PC-3 (cell line): ENCODE measurements at regions not wholly inside any gene's neighbourhood (a gene's known extent, or its start where the extent isn't known, plus 50 kb on each side); places are given as distances from the start of the nearest gene placed in this dataset.

Experiments
- ATAC-seq: fragments of 200-7000 bp; cut with Tn5 transposase; 2 replicates; pipeline ENCODE4 v1.9.1; 2020; ENCODE audit warnings: mild to moderate bottlenecking, moderate library complexity
- BruUV-seq: library from RNA; stranded (reverse); fragments of 400-500 nt; replicated peaks from 2 replicates; lab custom pipeline; 2021; lab: Mats Ljungman, UMichigan
- CTCF ChIA-PET: fragments of 300-600 bp; sonication (Branson Sonifier 250); formaldehyde crosslinking; loops from one replicate; lab custom pipeline; 2022; ENCODE audit warnings: antibody characterized with exemption; lab: Charles Lee
- POLR2A ChIA-PET: fragments of 300-600 bp; sonication (Branson Sonifier 250); formaldehyde crosslinking; loops from one replicate; lab custom pipeline; 2022; ENCODE audit warnings: antibody characterized with exemption; ENCODE audit not compliant: unreplicated experiment; lab: Charles Lee
- DNase-seq: peaks from one replicate; pipeline ENCODE4 v3.0.0-alpha.2; 2015
- H2AFZ ChIP-seq: fragments of 300-600 bp; sonication (generic); 2 replicates; pipeline ENCODE4 v1.6.0; 2016; ENCODE audit warnings: antibody characterized with exemption, low read length
- H3F3A ChIP-seq: fragments of 300-600 bp; sonication (generic); one replicate; pipeline ENCODE4 v1.6.0; 2017; ENCODE audit warnings: antibody characterized with exemption, low read length, control low read depth, mild to moderate bottlenecking; ENCODE audit not compliant: unreplicated experiment
- H3K27ac ChIP-seq: fragments of 300-600 bp; sonication (generic); 2 replicates; pipeline ENCODE4 v1.5.1; 2016; ENCODE audit warnings: mild to moderate bottlenecking, low read length
- H3K27me3 ChIP-seq: fragments of 300-600 bp; sonication (generic); 2 replicates; pipeline ENCODE4 v1.6.1; 2016; ENCODE audit warnings: low read length, mixed read lengths
- H3K36me3 ChIP-seq: fragments of 300-600 bp; sonication (generic); 2 replicates; pipeline ENCODE4 v1.6.1; 2016; ENCODE audit warnings: low read depth, mixed run types, low read length, mixed read lengths
- H3K4me1 ChIP-seq: fragments of 300-600 bp; sonication (generic); 2 replicates; pipeline ENCODE4 v1.5.1; 2016; ENCODE audit warnings: low read length; ENCODE audit not compliant: insufficient read depth
- H3K4me2 ChIP-seq: fragments of 300-600 bp; sonication (generic); 2 replicates; pipeline ENCODE4 v1.6.0; 2016; ENCODE audit warnings: low read length
- H3K4me3 ChIP-seq: fragments of 300-600 bp; sonication (generic); 2 replicates; pipeline ENCODE4 v1.5.1; 2016; ENCODE audit warnings: mild to moderate bottlenecking, low read length, mixed read lengths
- H3K79me2 ChIP-seq: fragments of 300-600 bp; sonication (generic); 2 replicates; pipeline ENCODE4 v1.6.1; 2017; ENCODE audit warnings: low read length, mixed read lengths
- H3K9ac ChIP-seq: fragments of 300-600 bp; sonication (generic); 2 replicates; pipeline ENCODE4 v1.6.0; 2016; ENCODE audit warnings: mild to moderate bottlenecking, low read length
- H3K9me2 ChIP-seq: fragments of 300-600 bp; sonication (generic); replicated peaks from 2 replicates; pipeline ENCODE4 v1.6.1; 2016; ENCODE audit warnings: mixed run types, low read length, mixed read lengths
- H3K9me3 ChIP-seq: fragments of 300-600 bp; sonication (generic); 2 replicates; pipeline ENCODE4 v1.6.1; 2016; ENCODE audit warnings: low read length, mixed read lengths
- H4K20me1 ChIP-seq: fragments of 300-600 bp; sonication (generic); 2 replicates; pipeline ENCODE4 v1.6.1; 2016; ENCODE audit warnings: low read length, mixed read lengths
- CTCF ChIP-seq: fragments of 300-600 bp; sonication (generic); conservative IDR thresholded peaks from 2 replicates; pipeline ENCODE4 v1.5.1; 2017; ENCODE audit warnings: antibody characterized with exemption, low read depth, mild to moderate bottlenecking, low read length
- EZH2 ChIP-seq: fragments of 300-600 bp; sonication (generic); IDR thresholded peaks from one replicate; pipeline ENCODE4 v1.6.1; 2017; ENCODE audit warnings: antibody characterized with exemption, mild to moderate bottlenecking, low read length; ENCODE audit not compliant: unreplicated experiment
- EZH2phosphoT487 ChIP-seq: fragments of 300-600 bp; sonication (generic); IDR thresholded peaks from 2 replicates; pipeline ENCODE4 v1.6.1; 2018; ENCODE audit warnings: mild to moderate bottlenecking, antibody characterized with exemption, low read length, borderline replicate concordance
- intact Hi-C: fragments of 100-400 bp; cut with micrococcal nuclease; formaldehyde crosslinking; loops from 2 replicates; pipeline ENCODE4 v1.9.0; 2023

DNA sequence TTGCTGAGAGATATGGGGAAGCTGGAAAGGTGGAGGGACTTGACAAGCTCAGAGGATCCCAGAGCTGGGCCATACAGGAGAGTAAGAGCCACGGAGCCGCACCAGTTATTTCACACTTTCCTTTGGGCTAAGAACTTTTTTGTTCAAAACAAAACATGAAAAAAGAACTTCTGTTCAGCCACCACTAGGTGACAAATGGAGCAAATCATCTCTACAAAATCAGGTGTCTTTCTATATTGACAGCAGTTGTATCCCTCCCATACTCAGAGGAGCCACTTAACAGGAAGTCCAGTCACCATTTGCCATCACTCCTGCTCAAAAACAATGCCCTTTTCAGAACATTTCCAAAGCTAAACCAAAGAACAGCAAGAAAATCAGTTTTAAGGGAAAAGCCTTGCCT is 70.3 kb upstream of the DBX2 start:
- no peak overlapping the region for H2AFZ ChIP-seq
- no peak overlapping the region for H3K9ac ChIP-seq
- H4K20me1 ChIP-seq: no peaks in the 10 kb centered on the region
- no peaks in the 10 kb centered on the region for H3K9me2 ChIP-seq
- CTCF ChIA-PET: no interaction called here
- no peaks in the 10 kb centered on the region for H3K27me3 ChIP-seq
- no peaks in the 10 kb centered on the region for H3K9me3 ChIP-seq
- peak; percentile 19 for DNase-seq
- H3K4me2 ChIP-seq: no peak overlapping the region
- POLR2A ChIA-PET: no interaction called here
- no TSS peak for BruUV-seq
- H3K27ac ChIP-seq: no peak overlapping the region
- no peaks in the 10 kb centered on the region for H3F3A ChIP-seq
- intact Hi-C loops: no loop called here
- TF ChIP-seq EZH2: no peak
- peak; percentile 25; the same call in 1 of the 2 replicates for TF ChIP-seq CTCF
- no peaks in the 10 kb centered on the region for H3K36me3 ChIP-seq
- H3K79me2 ChIP-seq: no peaks in the 10 kb centered on the region
- no peak overlapping the region for H3K4me3 ChIP-seq
- ATAC-seq: no peak
- H3K4me1 ChIP-seq: no peaks in the 10 kb centered on the region

- ChIA-PET CTCF (interaction anchor here (0.6 to 0.8 kb wide), 2 partner anchors 80 to 150 kb away, joined by 4 to 6 read pairs; no protein-coding TSS in a partner anchor), POLR2A (no interaction called here)
- no peaks in the 10 kb centered on the region for H3F3A ChIP-seq
- H3K27me3 ChIP-seq: 0 out of 2 replicates have a peak, but pooled peaks cover 1% of the 10 kb centered on the region
- no peak overlapping the region for H3K4me3 ChIP-seq
- H3K36me3 ChIP-seq: no peaks in the 10 kb centered on the region
- BruUV-seq: no TSS peak
- H3K79me2 ChIP-seq: no peaks in the 10 kb centered on the region
- TF ChIP-seq EZH2 (no peak), CTCF (peak; percentile 77)
- H3K27ac ChIP-seq: no peak overlapping the region
- H3K4me1 ChIP-seq: no peaks in the 10 kb centered on the region
- no peak overlapping the region for H2AFZ ChIP-seq
- H4K20me1 ChIP-seq: no peaks in the 10 kb centered on the region
- H3K4me2 ChIP-seq: no peak overlapping the region
- no peaks in the 10 kb centered on the region for H3K9me3 ChIP-seq
- no peak overlapping the region for H3K9ac ChIP-seq
- ATAC-seq: peak; percentile 56
- no peaks in the 10 kb centered on the region for H3K9me2 ChIP-seq
- intact Hi-C loops: loop anchor here (1.0 kb wide), 1 partner anchor 151 kb away; no protein-coding TSS in a partner anchor
- peak; percentile 49 for DNase-seq
Observed at GRCh38 chr12:45122768-45123380, 72.0 kb upstream of the DBX2 start.

GRCh38 chr12:45124485-45125155 is 73.7 kb upstream of the DBX2 start:
- no peaks in the 10 kb centered on the region for H3K4me1 ChIP-seq
- H3K9ac ChIP-seq: no peak overlapping the region
- ChIA-PET CTCF (no interaction called here), POLR2A (no interaction called here)
- H3K4me2 ChIP-seq: no peak overlapping the region
- no peak overlapping the region for H2AFZ ChIP-seq
- intact Hi-C loops: no loop called here
- H3K9me2 ChIP-seq: no peaks in the 10 kb centered on the region
- H3F3A ChIP-seq: no peaks in the 10 kb centered on the region
- no TSS peak for BruUV-seq
- H4K20me1 ChIP-seq: no peaks in the 10 kb centered on the region
- TF ChIP-seq EZH2phosphoT487 (no peak), EZH2 (no peak), CTCF (no peak)
- H3K27ac ChIP-seq: no peak overlapping the region
- H3K79me2 ChIP-seq: no peaks in the 10 kb centered on the region
- no peaks in the 10 kb centered on the region for H3K9me3 ChIP-seq
- DNase-seq: no peak
- no peak for ATAC-seq
- H3K4me3 ChIP-seq: no peak overlapping the region
- H3K27me3 ChIP-seq: 0 out of 2 replicates have a peak, but pooled peaks cover 4% of the 10 kb centered on the region
- no peaks in the 10 kb centered on the region for H3K36me3 ChIP-seq
